ENCODE measurements at regions not wholly inside any gene's neighbourhood (a gene's known extent, or its start where the extent isn't known, plus 50 kb on each side); places are given as distances from the start of the nearest gene placed in this dataset.

DNA sequence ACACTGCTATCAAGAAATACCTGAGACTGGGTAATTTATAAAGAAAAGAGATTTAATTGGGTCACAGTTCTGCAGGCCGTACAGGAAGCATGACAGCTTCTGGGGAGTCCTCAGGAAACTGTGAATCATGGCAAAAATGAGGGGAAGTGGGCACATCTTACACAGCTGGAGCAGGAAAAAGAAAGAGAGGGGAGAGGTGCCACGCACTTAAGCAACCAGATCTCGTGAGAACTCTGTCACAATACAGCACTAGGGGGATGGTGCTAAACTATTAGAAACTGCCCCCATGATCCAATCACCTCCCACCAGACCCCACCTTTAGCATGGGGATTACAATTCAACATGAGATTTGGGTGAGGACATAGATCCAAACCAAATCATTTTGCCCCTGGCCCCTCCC, 105.5 kb upstream of the CPLX2 start:
- no peak for DNase-seq

DNA sequence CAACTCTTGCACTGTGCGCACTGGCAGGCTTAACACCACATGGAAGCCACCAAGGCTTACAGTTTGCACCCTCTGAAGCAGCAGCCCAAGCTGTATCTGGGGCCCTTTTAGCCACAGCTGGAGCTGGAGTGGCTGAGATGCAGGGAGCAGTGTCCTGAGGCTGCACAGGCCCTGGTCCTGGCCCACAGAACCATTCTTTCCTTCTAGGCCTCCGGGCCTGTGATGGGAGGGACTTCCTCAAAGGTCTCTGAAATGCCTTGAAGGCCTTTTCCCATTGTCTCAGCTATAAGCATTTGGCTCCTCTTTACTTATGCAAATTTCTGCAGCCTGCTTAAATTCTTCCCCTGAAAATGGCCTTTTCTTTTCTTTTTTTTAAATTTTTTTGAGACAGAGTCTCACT, 104.4 kb upstream of the CPLX2 start:
- DNase-seq: no peak

- DNase-seq: no peak
Measured at GRCh38 chr5:175772747-175773533, 98.4 kb upstream of the CPLX2 start.

DNA sequence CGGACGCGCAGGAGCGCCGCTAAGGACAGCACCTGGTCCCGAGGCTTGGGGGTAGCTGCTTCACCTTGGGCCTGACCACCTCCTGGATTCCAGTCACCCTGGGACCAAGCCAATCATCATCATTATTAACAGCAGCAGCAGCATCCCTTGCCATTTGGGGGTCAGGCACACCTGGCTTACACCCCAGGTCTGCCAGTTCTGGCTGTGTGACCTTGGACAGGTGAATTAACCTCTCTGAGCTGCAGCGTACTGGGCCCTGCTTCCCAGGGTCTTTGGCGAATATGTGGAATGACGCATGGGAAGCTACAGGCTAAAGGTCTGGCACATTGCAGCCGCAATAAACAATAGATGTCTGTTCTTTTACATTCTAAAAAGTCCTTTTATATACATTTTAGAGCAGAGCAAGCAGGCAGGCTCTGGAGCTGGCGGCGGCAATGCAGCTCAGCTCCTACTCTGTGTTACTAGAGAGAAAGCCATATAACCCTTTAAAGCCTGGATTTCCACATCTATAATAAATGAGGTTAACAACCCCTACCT, 97.8 kb upstream of the CPLX2 start:
- no peak for DNase-seq

DNA sequence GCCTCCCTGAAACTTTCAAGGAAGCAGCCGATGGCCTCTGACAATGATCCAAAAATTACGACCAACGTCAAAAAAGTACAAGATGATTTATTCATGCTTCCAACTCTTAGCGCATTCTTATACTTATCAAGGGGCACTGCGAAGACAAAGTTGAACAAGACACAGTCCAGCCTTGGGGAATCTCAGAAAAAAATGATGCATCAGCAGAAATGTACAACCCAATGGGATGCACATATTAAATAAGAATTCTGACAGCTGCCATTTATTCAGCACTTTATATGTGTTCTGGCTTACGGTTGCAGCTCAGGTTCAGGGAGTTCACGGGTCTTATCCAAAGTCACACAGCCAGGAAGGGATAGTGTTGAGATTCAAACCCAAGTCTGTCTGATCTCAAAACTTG, 96.0 kb upstream of the CPLX2 start:
- no peak for DNase-seq

DNA sequence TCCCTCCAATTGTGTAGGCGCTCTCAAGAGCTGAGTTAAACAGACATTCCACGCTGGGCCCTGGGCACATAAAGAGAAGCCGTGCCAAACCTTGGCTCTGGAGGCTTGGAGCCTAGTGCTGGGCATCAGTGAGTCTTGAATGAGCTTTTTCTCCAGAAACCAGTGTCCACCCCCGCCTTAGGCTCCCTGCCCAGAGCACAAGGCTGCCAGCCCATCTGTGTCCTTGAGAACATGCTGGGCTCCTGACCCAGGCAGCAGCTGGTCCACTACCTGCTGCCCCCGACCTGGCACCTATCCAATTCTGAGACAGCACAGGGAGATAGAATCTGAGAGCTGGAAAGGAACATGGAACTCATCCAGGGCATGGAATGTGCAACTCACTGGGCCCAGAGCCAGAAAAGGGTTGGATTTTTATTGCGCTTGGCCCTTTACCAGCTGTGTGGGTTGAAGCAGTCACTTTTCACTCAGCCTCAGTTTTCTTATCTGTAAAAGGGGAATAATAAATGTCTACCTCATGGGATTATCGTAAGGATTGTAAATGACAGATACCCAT, 92.4 kb upstream of the CPLX2 start:
- DNase-seq: no peak

DNA sequence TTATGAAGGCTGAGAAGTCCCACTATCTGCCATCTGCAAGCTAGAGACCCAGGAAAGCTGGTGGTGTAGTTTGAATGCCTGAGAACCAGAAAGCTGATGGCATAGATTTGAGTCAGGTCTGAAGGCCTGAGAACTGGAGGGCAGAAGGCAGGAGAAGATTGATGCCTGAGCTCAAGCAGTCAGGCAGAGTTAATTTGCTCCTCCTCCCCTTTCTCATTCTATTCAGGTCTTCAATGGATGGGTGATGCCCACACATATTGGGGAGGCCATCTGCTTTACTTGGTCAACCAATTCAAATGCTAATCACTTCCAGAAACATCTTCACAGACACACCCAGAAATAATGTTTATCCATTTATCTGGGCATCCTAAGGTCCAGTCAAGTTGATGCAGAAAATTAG, 87.6 kb upstream of the CPLX2 start:
- no peak for DNase-seq

GRCh38 chr5:175784230-175784629, 87.1 kb upstream of the CPLX2 start:
- DNase-seq: no peak

DNA sequence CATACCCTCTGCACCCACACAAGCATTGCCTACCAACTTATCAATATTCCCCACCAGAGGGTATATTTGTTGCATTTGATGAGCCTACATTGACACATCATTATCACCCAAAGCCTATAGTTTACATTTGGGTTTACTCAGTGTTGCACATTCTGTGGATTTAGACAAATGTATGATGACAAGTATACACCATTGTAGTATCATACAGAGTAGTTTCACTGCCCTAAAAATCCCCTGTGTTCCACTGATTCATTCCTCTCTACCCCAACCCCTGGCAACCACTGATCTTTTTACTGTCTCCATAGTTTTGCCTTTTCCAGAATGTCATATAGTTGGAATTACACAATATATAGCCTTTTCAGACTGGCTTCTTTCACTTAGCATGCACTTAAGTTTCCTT, 85.7 kb upstream of the CPLX2 start:
- no peak for DNase-seq

DNA sequence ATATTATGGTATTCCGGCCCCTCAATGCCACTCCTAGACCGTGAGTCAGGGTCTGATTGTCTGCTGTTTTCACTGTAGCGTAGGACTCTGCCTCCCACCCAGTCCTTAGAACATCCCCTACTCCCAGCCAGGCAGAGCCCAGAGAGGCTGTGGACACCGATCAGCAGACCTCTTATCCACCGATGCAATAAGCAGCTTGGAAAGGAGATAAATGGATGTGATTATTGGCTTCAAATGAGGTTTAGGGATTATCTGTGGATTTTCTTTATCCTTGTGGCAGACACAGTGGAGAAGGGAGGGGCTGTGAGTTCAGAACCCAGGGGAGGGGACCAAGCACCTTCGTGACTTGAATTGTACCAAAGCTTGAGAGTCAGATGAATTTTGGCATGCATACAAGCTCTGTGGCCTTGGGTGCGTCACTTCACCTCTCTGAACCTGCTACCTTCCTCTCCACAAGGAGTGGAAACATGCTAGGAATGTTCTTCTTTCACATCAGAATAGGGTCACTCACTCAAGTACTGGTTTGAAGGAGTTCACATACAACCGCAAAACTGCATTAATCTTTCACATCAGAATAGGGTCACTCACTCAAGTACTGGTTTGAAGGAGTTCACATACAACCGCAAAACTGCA, 83.1 kb upstream of the CPLX2 start:
- no peak for DNase-seq

DNA sequence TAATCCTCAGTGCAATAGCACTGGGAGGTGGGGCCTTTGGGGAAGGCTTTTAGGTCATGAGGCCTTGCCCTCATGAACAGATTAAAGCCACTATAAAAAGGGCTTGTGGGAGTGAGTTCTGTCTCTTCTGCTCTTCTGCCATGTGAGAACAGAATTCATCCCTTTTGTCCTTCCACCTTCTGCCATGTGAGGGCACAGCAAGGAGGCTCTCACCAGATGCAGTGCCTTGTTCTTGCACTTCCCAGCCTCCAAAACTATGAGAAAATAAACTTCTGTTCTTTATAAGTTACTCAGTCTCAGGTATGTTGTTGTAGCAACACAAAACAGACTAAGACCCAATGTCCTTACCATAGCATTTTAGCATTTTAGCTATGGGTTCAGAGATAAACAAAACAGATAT, 81.7 kb upstream of the CPLX2 start:
- DNase-seq: no peak

GRCh38 chr5:175790796-175791195, 80.6 kb upstream of the CPLX2 start:
- DNase-seq: no peak

DNA sequence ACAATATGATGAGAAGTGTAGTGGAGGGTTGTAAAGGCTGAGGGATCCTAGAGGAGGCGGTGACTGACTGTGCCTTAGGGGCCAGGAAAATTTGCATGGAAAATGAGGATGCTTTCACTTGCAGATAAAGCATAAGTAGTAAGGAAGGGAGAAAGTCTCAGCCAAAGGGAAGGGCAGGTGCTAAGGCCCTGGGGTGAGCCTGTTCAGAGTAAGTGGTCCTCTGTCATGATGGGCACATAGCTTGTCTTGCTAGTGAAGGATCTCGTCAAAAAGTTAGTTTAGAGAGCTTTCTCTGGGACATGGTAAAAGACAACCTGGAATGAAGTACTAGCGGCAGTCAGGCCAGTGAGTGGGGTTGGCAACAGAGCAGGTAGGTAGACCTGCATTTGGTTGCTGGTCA, 75.4 kb upstream of the CPLX2 start:
- DNase-seq: no peak

DNA sequence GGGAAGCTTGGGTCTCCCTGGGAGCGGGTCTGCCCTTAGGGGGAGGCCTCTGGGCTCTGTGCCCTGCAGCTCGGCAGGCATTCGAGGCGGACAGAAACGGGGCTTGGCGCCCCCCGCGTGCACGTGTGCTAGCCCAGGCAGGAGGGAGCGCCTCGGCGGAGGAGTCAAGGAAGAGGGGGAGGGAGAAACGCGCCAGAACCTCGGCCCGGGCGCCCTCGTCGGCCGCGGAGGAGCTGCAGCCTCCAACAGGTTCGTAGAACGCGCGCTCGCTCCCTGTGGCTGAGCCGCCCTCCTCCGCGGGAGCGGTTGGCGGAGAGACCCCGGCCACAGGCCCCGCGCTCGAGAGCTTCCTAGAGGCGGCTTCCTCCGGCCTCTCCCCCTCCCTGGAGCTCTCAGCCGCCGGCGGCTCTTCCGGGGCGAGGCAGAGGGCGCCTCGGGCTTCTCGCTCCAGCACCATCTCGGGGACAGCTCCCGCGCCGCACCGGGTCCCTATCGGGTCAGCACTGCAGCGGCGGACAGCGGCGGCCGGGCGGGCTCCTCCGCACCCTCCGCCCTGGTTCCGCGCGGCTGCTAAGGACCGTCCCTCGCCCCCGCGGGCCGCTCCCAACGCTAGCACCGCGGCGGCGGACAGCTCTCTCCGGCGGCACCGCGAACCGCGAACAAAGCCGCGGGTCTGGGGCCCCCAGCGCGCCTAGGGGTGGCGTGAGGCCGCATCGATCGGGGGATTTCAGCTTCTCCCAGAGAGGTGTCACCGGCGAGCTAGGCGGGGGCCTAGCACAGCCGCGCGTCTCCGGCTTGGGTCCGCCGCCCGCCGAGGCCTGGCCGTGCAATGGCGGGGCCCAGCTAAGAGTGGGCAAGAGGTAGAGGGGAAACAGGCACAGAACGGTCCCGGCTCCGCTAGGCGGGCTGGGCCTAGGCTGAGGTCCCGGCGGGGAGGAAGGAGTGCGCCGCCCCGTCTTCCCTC, 74.6 kb upstream of the CPLX2 start:
- peak; percentile 58 to 74 (median 68) for DNase-seq

- DNase-seq: no peak
Measured at GRCh38 chr5:175797521-175798038, 73.8 kb upstream of the CPLX2 start.

- no peak for DNase-seq
Measured at GRCh38 chr5:175798626-175799025, 72.8 kb upstream of the CPLX2 start.

DNA sequence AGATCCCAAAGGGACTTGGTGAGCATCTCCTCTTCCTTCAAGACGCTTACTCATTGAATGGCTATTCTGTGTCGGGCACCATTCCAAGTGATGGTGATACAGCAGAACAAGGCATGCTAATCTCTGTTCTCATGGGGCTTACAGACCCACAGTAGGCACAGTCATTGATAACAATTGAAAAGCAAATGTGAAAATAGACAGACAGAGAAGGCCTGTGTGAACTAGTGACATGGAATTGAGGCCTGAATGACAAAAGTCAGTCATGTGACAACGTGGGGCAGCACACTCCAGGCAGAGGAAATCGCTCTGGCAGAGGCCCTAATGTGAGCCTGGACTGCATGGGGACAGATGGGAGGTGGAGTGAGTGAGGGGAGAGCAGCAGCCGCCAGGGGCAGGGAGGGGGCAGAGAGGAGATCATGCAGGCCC, 70.7 kb upstream of the CPLX2 start:
- DNase-seq: no peak

- DNase-seq: no peak
Measured at GRCh38 chr5:175802361-175802760, 69.0 kb upstream of the CPLX2 start.

GRCh38 chr5:175803254-175803653, 68.1 kb upstream of the CPLX2 start:
- DNase-seq: no peak

GRCh38 chr5:175803736-175804454, 67.5 kb upstream of the CPLX2 start:
- no peak for DNase-seq

DNA sequence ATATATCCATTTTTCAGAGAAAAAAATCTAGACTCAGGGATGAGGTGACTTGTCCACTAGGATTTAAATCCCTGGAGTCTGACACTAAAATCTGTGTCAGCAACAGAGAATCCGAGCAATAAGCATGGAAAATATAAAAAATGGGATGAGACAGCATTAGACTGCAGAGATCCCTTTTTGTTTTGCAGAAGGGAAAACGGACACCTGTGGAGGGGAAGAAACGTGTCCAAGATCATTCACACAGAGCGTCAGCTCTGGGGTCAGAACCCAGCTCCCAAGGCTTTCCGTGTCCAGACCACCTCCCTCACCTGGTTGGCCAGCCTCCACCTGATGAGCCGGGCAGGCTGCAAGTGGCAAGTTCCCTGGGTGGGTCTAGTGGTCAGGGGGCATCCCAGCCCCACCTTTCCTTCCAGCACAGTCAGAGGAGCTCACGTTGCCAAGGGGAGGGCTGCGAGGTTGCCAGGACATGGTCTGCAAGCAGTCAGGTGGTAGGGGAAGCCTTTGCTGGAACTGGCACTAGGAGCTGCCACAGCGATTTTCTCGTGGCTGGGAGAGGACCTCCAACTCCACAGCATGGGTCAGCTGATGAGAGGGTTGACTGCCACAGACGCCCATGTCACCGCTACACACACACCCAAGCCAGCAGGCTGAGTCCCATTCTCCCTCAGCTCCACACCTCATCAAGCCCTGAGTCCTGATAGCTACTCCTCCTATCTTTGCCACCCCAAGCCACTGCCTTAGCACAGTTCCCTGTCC, 65.9 kb upstream of the CPLX2 start:
- DNase-seq: no peak

Data from T-helper 1 cell (primary cell).